ENCODE measurements at regions not wholly inside any gene's neighbourhood (a gene's known extent, or its start where the extent isn't known, plus 50 kb on each side); places are given as distances from the start of the nearest gene placed in this dataset.
"Not testable (repeated sequence)": the region's sequence is repeated elsewhere in the genome, so short reads cannot be mapped to it uniquely, and the experiment has no call there.

- TF ChIP-seq CTCF (optimal IDR thresholded peaks at IDR 0.05 in 1 of 3, IDR thresholded peaks at IDR 0.05 in 1 of 3, conservative IDR thresholded peaks at IDR 0.05 in 1 of 3; ENCODE audit: extremely low read depth in 1 of 3, insufficient read depth in 2 of 3, low read length in 3 of 3); EZH2 (IDR thresholded peaks at IDR 0.05; ENCODE audit: low read length): not testable (repeated sequence)
Observed at GRCh38 chr2:54025463-54026075, 54.8 kb upstream of the PSME4 start.

Measured in keratinocyte (primary cell).